HUDEP-2 (cell line): ENCODE measurements at regions not wholly inside any gene's neighbourhood (a gene's known extent, or its start where the extent isn't known, plus 50 kb on each side); places are given as distances from the start of the nearest gene placed in this dataset.
"Not testable (repeated sequence)": the region's sequence is repeated elsewhere in the genome, so short reads cannot be mapped to it uniquely, and the experiment has no call there.

Source experiments
- DNase-seq, 76 experiments: peaks; one replicate each; lab custom pipeline; 2025; ENCODE audit not compliant: unreplicated experiment in 76 of 76; lab: John Stamatoyannopoulos, UW

- not testable (repeated sequence) for DNase-seq
Measured at GRCh38 chr16:15205939-15206338, 111.9 kb upstream of the RRN3 start.

GRCh38 chr16:15204571-15204970, 110.5 kb upstream of the RRN3 start:
- not testable (repeated sequence) for DNase-seq

DNA sequence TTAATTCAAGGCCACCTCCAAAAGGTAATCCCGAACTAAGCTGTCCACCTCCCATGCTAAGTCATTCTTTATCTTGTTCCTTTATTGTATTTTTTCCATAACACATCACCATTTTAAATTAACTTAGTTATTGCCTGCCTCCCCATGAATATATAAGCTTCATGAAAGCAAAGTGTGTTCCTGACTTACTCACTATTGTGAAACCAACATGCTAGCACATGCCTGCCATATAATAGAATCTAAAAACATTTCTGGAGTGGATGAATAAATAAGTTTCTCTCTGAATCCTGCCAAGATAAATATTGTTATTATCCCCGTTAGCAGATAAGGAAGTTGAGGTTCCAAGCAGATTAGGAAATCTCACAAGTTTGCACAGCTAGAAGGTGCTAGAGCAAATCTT, 98.7 kb upstream of the RRN3 start:
- DNase-seq, result not testable (repeated sequence)

- not testable (repeated sequence) for DNase-seq
Measured at GRCh38 chr16:15192197-15192596, 98.1 kb upstream of the RRN3 start.

GRCh38 chr16:15189478-15189877, 95.4 kb upstream of the RRN3 start:
- DNase-seq, result not testable (repeated sequence)
